Activated T-helper 17 cell treated with anti-CD3 and anti-CD28 coated beads, Interleukin-2, amount 50 U/mL, for 72 hours (primary cell): ENCODE measurements at regions not wholly inside any gene's neighbourhood (a gene's known extent, or its start where the extent isn't known, plus 50 kb on each side); places are given as distances from the start of the nearest gene placed in this dataset.

ENCODE experiments used
- ATAC-seq: fragments of 150-1000 bp; cut with Tn5 transposase; replicated peaks from 2 replicates; pipeline ENCODE4 v1.10.0; 2021; ENCODE audit warnings: mild to moderate bottlenecking, moderate library complexity
- H3K27ac Mint-ChIP-seq: one replicate; pipeline ENCODE4 v1.8.0; 2022; ENCODE audit warnings: mixed read lengths
- H3K27me3 Mint-ChIP-seq: one replicate; pipeline ENCODE4 v1.8.0; 2022; ENCODE audit warnings: mixed read lengths
- H3K36me3 Mint-ChIP-seq: one replicate; pipeline ENCODE4 v1.8.0; 2022; ENCODE audit warnings: low read depth, mild to moderate bottlenecking, mixed read lengths
- H3K4me1 Mint-ChIP-seq: one replicate; pipeline ENCODE4 v1.8.0; 2022; ENCODE audit warnings: mixed read lengths
- H3K4me3 Mint-ChIP-seq: one replicate; pipeline ENCODE4 v1.8.0; 2022; ENCODE audit warnings: mild to moderate bottlenecking, mixed read lengths
- H3K9me3 Mint-ChIP-seq: one replicate; pipeline ENCODE4 v1.8.0; 2022; ENCODE audit warnings: mixed read lengths

GRCh38 chr12:91804533-91804932 lies 341.1 kb downstream of the BTG1 start:
- Mint-ChIP-seq H3K4me3 (no peak overlapping the region), H3K4me1 (no peaks in the 10 kb centered on the region), H3K36me3 (no peaks in the 10 kb centered on the region), H3K27me3 (no peaks in the 10 kb centered on the region), H3K9me3 (peaks cover 10% of the 10 kb centered on the region), H3K27ac (no peak overlapping the region)
- ATAC-seq: no peak

GRCh38 chr12:91801048-91801447 lies 344.6 kb downstream of the BTG1 start:
- Mint-ChIP-seq H3K4me3 (no peak overlapping the region), H3K36me3 (no peaks in the 10 kb centered on the region), H3K27me3 (no peaks in the 10 kb centered on the region), H3K27ac (no peak overlapping the region), H3K4me1 (no peaks in the 10 kb centered on the region), H3K9me3 (peaks cover 5% of the 10 kb centered on the region)
- ATAC-seq: no peak

GRCh38 chr12:91793676-91794075 lies 352.0 kb downstream of the BTG1 start:
- peaks cover 3% of the 10 kb centered on the region for H3K27me3 Mint-ChIP-seq
- H3K4me1 Mint-ChIP-seq: no peaks in the 10 kb centered on the region
- no peaks in the 10 kb centered on the region for H3K36me3 Mint-ChIP-seq
- no peak overlapping the region for H3K4me3 Mint-ChIP-seq
- peaks cover 3% of the 10 kb centered on the region for H3K9me3 Mint-ChIP-seq
- no peak for ATAC-seq
- H3K27ac Mint-ChIP-seq: no peak overlapping the region

- ATAC-seq: no peak
- Mint-ChIP-seq H3K4me1 (no peaks in the 10 kb centered on the region), H3K36me3 (no peaks in the 10 kb centered on the region), H3K4me3 (no peak overlapping the region), H3K9me3 (peaks cover 3% of the 10 kb centered on the region), H3K27ac (no peak overlapping the region), H3K27me3 (peaks cover 3% of the 10 kb centered on the region)
Measured at GRCh38 chr12:91792597-91792996, 353.0 kb downstream of the BTG1 start.

- H3K36me3 Mint-ChIP-seq: no peaks in the 10 kb centered on the region
- H3K27ac Mint-ChIP-seq: no peak overlapping the region
- H3K4me1 Mint-ChIP-seq: peaks cover 11% of the 10 kb centered on the region
- H3K9me3 Mint-ChIP-seq: peaks cover 3% of the 10 kb centered on the region
- H3K4me3 Mint-ChIP-seq: peak overlapping the region; percentile 41
- H3K27me3 Mint-ChIP-seq: peaks cover 3% of the 10 kb centered on the region
- no peak for ATAC-seq
Measured at GRCh38 chr12:91786499-91787272, 359.0 kb downstream of the BTG1 start.

- Mint-ChIP-seq H3K9me3 (no peaks in the 10 kb centered on the region), H3K36me3 (no peaks in the 10 kb centered on the region), H3K4me1 (peaks cover 11% of the 10 kb centered on the region), H3K4me3 (peak overlapping the region; percentile 41), H3K27ac (no peak overlapping the region), H3K27me3 (peaks cover 3% of the 10 kb centered on the region)
- ATAC-seq: peak; percentile 93
Measured at GRCh38 chr12:91785655-91786498, 359.8 kb downstream of the BTG1 start.

- no peak overlapping the region for H3K4me3 Mint-ChIP-seq
- no peaks in the 10 kb centered on the region for H3K9me3 Mint-ChIP-seq
- no peaks in the 10 kb centered on the region for H3K27me3 Mint-ChIP-seq
- no peaks in the 10 kb centered on the region for H3K36me3 Mint-ChIP-seq
- peaks cover 21% of the 10 kb centered on the region for H3K4me1 Mint-ChIP-seq
- ATAC-seq: no peak
- H3K27ac Mint-ChIP-seq: peak overlapping the region; percentile 6
Measured at GRCh38 chr12:91781114-91781513, 364.5 kb downstream of the BTG1 start.

- H3K36me3 Mint-ChIP-seq: no peaks in the 10 kb centered on the region
- H3K27ac Mint-ChIP-seq: peak overlapping the region; percentile 93
- H3K4me1 Mint-ChIP-seq: peaks cover 17% of the 10 kb centered on the region
- no peaks in the 10 kb centered on the region for H3K9me3 Mint-ChIP-seq
- no peaks in the 10 kb centered on the region for H3K27me3 Mint-ChIP-seq
- H3K4me3 Mint-ChIP-seq: peak overlapping the region; percentile 74
- ATAC-seq: peak; percentile 95
Measured at GRCh38 chr12:91778938-91779400, 366.7 kb downstream of the BTG1 start.

GRCh38 chr12:91778091-91778832 lies 367.4 kb downstream of the BTG1 start:
- no peaks in the 10 kb centered on the region for H3K27me3 Mint-ChIP-seq
- no peaks in the 10 kb centered on the region for H3K9me3 Mint-ChIP-seq
- H3K4me1 Mint-ChIP-seq: peaks cover 17% of the 10 kb centered on the region
- H3K27ac Mint-ChIP-seq: peak overlapping the region; percentile 93
- H3K36me3 Mint-ChIP-seq: no peaks in the 10 kb centered on the region
- peak overlapping the region; percentile 74 for H3K4me3 Mint-ChIP-seq
- peak; percentile 64 for ATAC-seq

- H3K4me3 Mint-ChIP-seq: peak overlapping the region; percentile 74
- H3K36me3 Mint-ChIP-seq: no peaks in the 10 kb centered on the region
- H3K27ac Mint-ChIP-seq: peak overlapping the region; percentile 93
- no peaks in the 10 kb centered on the region for H3K9me3 Mint-ChIP-seq
- H3K27me3 Mint-ChIP-seq: no peaks in the 10 kb centered on the region
- peaks cover 17% of the 10 kb centered on the region for H3K4me1 Mint-ChIP-seq
- ATAC-seq: peak; percentile 65
Measured at GRCh38 chr12:91777268-91777992, 368.2 kb downstream of the BTG1 start.

- H3K36me3 Mint-ChIP-seq: no peaks in the 10 kb centered on the region
- ATAC-seq: no peak
- no peaks in the 10 kb centered on the region for H3K27me3 Mint-ChIP-seq
- H3K4me1 Mint-ChIP-seq: peaks cover 17% of the 10 kb centered on the region
- no peaks in the 10 kb centered on the region for H3K9me3 Mint-ChIP-seq
- H3K4me3 Mint-ChIP-seq: peak overlapping the region; percentile 40
- H3K27ac Mint-ChIP-seq: peak overlapping the region; percentile 34
Measured at GRCh38 chr12:91774434-91774921, 371.2 kb downstream of the BTG1 start.

- Mint-ChIP-seq H3K9me3 (no peaks in the 10 kb centered on the region), H3K27me3 (no peaks in the 10 kb centered on the region), H3K4me1 (peaks cover 13% of the 10 kb centered on the region), H3K4me3 (peak overlapping the region; percentile 40), H3K27ac (peak overlapping the region; percentile 34), H3K36me3 (no peaks in the 10 kb centered on the region)
- no peak for ATAC-seq
Measured at GRCh38 chr12:91773749-91774429, 371.8 kb downstream of the BTG1 start.

GRCh38 chr12:91772411-91772810 lies 373.2 kb downstream of the BTG1 start:
- no peak overlapping the region for H3K27ac Mint-ChIP-seq
- no peaks in the 10 kb centered on the region for H3K27me3 Mint-ChIP-seq
- no peak overlapping the region for H3K4me3 Mint-ChIP-seq
- H3K9me3 Mint-ChIP-seq: no peaks in the 10 kb centered on the region
- H3K36me3 Mint-ChIP-seq: no peaks in the 10 kb centered on the region
- peak; percentile 23 for ATAC-seq
- peaks cover 1% of the 10 kb centered on the region for H3K4me1 Mint-ChIP-seq
